Coronary artery (tissue), 2 donors: ENCODE measurements at regions not wholly inside any gene's neighbourhood (a gene's known extent, or its start where the extent isn't known, plus 50 kb on each side); places are given as distances from the start of the nearest gene placed in this dataset.

Experiments used
- DNase-seq: peaks from one replicate; pipeline ENCODE4 v3.0.0-alpha.2; 2017; ENCODE audit warnings: low spot score
- H3K27ac ChIP-seq, 2 donors: fragments of 200-600 bp; sonication (generic); one replicate each; pipeline ENCODE4 v1.5.1; 2016 to 2019
- H3K4me3 ChIP-seq: fragments of 200-600 bp; sonication (generic); 2 replicates; pipeline ENCODE4 v1.5.1; 2016; ENCODE audit warnings: mild to moderate bottlenecking, moderate library complexity
- CTCF ChIP-seq: fragments of 200-600 bp; sonication (generic); IDR thresholded peaks from one replicate; pipeline ENCODE4 v1.5.1; 2019; ENCODE audit warnings: antibody characterized with exemption

- no peak overlapping the region for H3K27ac ChIP-seq
- no peak for TF ChIP-seq CTCF
- DNase-seq, result no peak
- no peak overlapping the region for H3K4me3 ChIP-seq
Measured at GRCh38 chr21:20667931-20668330, 330.3 kb upstream of the NCAM2 start.

GRCh38 chr21:20685475-20685874 lies 312.7 kb upstream of the NCAM2 start:
- no peak overlapping the region for H3K4me3 ChIP-seq
- TF ChIP-seq CTCF, result no peak
- no peak overlapping the region for H3K27ac ChIP-seq
- DNase-seq, result no peak

GRCh38 chr21:20698585-20698984 lies 299.6 kb upstream of the NCAM2 start:
- no peak for TF ChIP-seq CTCF
- DNase-seq, result no peak
- no peak overlapping the region for H3K4me3 ChIP-seq
- no peak overlapping the region for H3K27ac ChIP-seq

GRCh38 chr21:20701235-20701634 lies 297.0 kb upstream of the NCAM2 start:
- Histone ChIP-seq H3K4me3 (no peak overlapping the region), H3K27ac (no peak overlapping the region)
- no peak for DNase-seq
- TF ChIP-seq CTCF, result no peak

GRCh38 chr21:20703112-20703767 lies 295.0 kb upstream of the NCAM2 start:
- no peak for DNase-seq
- Histone ChIP-seq H3K4me3 (no peak overlapping the region), H3K27ac (no peak overlapping the region)
- TF ChIP-seq CTCF, result no peak

- DNase-seq, result no peak
- no peak overlapping the region for H3K4me3 ChIP-seq
- no peak overlapping the region for H3K27ac ChIP-seq
- TF ChIP-seq CTCF, result no peak
Measured at GRCh38 chr21:20720623-20721022, 277.6 kb upstream of the NCAM2 start.

GRCh38 chr21:20721151-20721550 lies 277.1 kb upstream of the NCAM2 start:
- no peak for TF ChIP-seq CTCF
- H3K4me3 ChIP-seq, result no peak overlapping the region
- DNase-seq, result no peak
- no peak overlapping the region for H3K27ac ChIP-seq
